HCT116 (cell line): ENCODE measurements at regions not wholly inside any gene's neighbourhood (a gene's known extent, or its start where the extent isn't known, plus 50 kb on each side); places are given as distances from the start of the nearest gene placed in this dataset.

Source experiments
- CTCF ChIP-seq, 3 experiments: fragments of 200-600 bp in 1 of 3; sonication (generic) in 1 of 3; IDR thresholded peaks in 2 of 3; conservative IDR thresholded peaks in 1 of 3; 2 replicates each; pipeline ENCODE4 v1.5.1; 2012 to 2017; ENCODE audit warnings: low read depth in 2 of 3, low read length in 2 of 3, antibody characterized with exemption in 1 of 3, borderline replicate concordance in 1 of 3, control low read depth in 1 of 3, mild to moderate bottlenecking in 1 of 3, mixed read lengths in 1 of 3, mixed run types in 1 of 3, moderate library complexity in 1 of 3; ENCODE audit not compliant: insufficient read depth in 1 of 3
- ELF1 ChIP-seq: IDR thresholded peaks from 2 replicates; pipeline ENCODE4 v1.6.1; 2012; ENCODE audit warnings: low read depth, borderline replicate concordance
- EZH2 ChIP-seq: fragments of 200-600 bp; sonication (generic); IDR thresholded peaks from 2 replicates; pipeline ENCODE4 v1.6.1; 2017; ENCODE audit warnings: antibody characterized with exemption, mixed run types
- JUND ChIP-seq: IDR thresholded peaks from 2 replicates; pipeline ENCODE4 v1.6.1; 2012
- POLR2A ChIP-seq: IDR thresholded peaks from 2 replicates; pipeline ENCODE4 v1.7.0; 2011; ENCODE audit warnings: borderline replicate concordance; ENCODE audit not compliant: insufficient read depth, insufficient read length; ENCODE audit errors: extremely low read depth
- POLR2AphosphoS5 ChIP-seq: IDR thresholded peaks from 2 replicates; pipeline ENCODE4 v1.6.1; 2011; ENCODE audit warnings: mild to moderate bottlenecking, low read depth, low read length, moderate library complexity
- SRF ChIP-seq: IDR thresholded peaks from 2 replicates; pipeline ENCODE4 v1.6.1; 2012; ENCODE audit warnings: low read depth
- YY1 ChIP-seq: IDR thresholded peaks from 2 replicates; pipeline ENCODE4 v1.6.1; 2011; ENCODE audit warnings: low read length, low read depth, moderate library complexity, mild to moderate bottlenecking; ENCODE audit not compliant: insufficient replicate concordance; ENCODE audit errors: extremely low read depth
- ZFX ChIP-seq: fragments of 450-650 bp; IDR thresholded peaks from 2 replicates; pipeline ENCODE4 v1.6.1; 2017
- ZNF274 ChIP-seq: fragments of 200-500 bp; sonication (Bioruptor generic); IDR thresholded peaks from 2 replicates; pipeline ENCODE4 v1.6.1; 2014; ENCODE audit warnings: mild to moderate bottlenecking, low read depth, low read length, inconsistent platforms
- TF ChIP-seq, protein P1 (sequence below): IDR thresholded peaks from 2 replicates; pipeline ENCODE4 v1.6.1; 2012; ENCODE audit warnings: low read depth

- TF ChIP-seq CTCF (IDR thresholded peaks at IDR 0.05 in 2 of 3, conservative IDR thresholded peaks at IDR 0.05 in 1 of 3; ENCODE audit: borderline replicate concordance in 1 of 3, insufficient read depth in 1 of 3, low read depth in 2 of 3, low read length in 2 of 3), result no peak
- no peak for TF ChIP-seq SRF
- TF ChIP-seq YY1, result no peak
- no peak for TF ChIP-seq JUND
- TF ChIP-seq, protein P1, sequence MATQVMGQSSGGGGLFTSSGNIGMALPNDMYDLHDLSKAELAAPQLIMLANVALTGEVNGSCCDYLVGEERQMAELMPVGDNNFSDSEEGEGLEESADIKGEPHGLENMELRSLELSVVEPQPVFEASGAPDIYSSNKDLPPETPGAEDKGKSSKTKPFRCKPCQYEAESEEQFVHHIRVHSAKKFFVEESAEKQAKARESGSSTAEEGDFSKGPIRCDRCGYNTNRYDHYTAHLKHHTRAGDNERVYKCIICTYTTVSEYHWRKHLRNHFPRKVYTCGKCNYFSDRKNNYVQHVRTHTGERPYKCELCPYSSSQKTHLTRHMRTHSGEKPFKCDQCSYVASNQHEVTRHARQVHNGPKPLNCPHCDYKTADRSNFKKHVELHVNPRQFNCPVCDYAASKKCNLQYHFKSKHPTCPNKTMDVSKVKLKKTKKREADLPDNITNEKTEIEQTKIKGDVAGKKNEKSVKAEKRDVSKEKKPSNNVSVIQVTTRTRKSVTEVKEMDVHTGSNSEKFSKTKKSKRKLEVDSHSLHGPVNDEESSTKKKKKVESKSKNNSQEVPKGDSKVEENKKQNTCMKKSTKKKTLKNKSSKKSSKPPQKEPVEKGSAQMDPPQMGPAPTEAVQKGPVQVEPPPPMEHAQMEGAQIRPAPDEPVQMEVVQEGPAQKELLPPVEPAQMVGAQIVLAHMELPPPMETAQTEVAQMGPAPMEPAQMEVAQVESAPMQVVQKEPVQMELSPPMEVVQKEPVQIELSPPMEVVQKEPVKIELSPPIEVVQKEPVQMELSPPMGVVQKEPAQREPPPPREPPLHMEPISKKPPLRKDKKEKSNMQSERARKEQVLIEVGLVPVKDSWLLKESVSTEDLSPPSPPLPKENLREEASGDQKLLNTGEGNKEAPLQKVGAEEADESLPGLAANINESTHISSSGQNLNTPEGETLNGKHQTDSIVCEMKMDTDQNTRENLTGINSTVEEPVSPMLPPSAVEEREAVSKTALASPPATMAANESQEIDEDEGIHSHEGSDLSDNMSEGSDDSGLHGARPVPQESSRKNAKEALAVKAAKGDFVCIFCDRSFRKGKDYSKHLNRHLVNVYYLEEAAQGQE, result no peak
- TF ChIP-seq POLR2A, result no peak
- TF ChIP-seq POLR2AphosphoS5, result no peak
- no peak for TF ChIP-seq ZFX
- TF ChIP-seq EZH2, result no peak
- TF ChIP-seq ZNF274, result no peak
- no peak for TF ChIP-seq ELF1
Measured at GRCh38 chr15:81856634-81857026, 189.2 kb downstream of the MEX3B start.
